Sigmoid colon (tissue), 4 donors: ENCODE measurements at regions not wholly inside any gene's neighbourhood (a gene's known extent, or its start where the extent isn't known, plus 50 kb on each side); places are given as distances from the start of the nearest gene placed in this dataset.

ENCODE experiments used
- EP300 ChIP-seq, 4 donors: sonication (generic); formaldehyde crosslinking; IDR thresholded peaks; one replicate each; pipeline ENCODE4 v1.6.1; 2017; ENCODE audit warnings: antibody characterized with exemption in 4 of 4
- POLR2A ChIP-seq, 2 donors: fragments of 450-650 bp; IDR thresholded peaks; one replicate each; pipeline ENCODE4 v1.6.1; 2016; ENCODE audit warnings: antibody characterized with exemption in 2 of 2, mild to moderate bottlenecking in 2 of 2, moderate library complexity in 2 of 2
- POLR2AphosphoS5 ChIP-seq, 4 donors: sonication (generic); formaldehyde crosslinking; IDR thresholded peaks; one replicate each; pipeline ENCODE4 v1.6.1; 2017; ENCODE audit warnings: antibody characterized with exemption in 4 of 4

DNA sequence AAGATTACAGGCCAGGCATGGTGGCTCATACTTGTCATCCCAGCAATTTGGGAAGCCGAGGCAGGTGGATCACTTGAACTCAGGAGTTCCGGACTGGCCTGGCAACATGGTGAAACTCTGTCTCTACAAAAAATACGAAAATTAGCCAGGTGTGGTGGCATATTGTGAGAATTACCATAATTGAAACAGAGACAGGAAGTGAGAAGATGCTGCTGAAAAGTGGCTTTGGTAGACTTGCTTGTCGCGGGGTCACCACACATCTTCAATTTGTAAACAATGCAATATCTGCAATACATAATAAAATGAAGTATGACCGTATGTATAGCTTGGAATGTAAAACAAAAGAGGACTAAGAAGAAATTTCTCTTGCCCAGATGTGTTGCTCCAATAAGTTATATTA, 490.5 kb downstream of the GABRG2 start:
- TF ChIP-seq EP300 (IDR thresholded peaks at IDR 0.05), result no peak
- TF ChIP-seq POLR2A (IDR thresholded peaks at IDR 0.05), result no peak
- TF ChIP-seq POLR2AphosphoS5 (IDR thresholded peaks at IDR 0.05), result no peak
